A673 (cell line): ENCODE measurements at regions not wholly inside any gene's neighbourhood (a gene's known extent, or its start where the extent isn't known, plus 50 kb on each side); places are given as distances from the start of the nearest gene placed in this dataset.

Experiments used
- EZH2 ChIP-seq: fragments of 200-600 bp; sonication (generic); IDR thresholded peaks from 2 replicates; pipeline ENCODE4 v1.6.1; 2017; ENCODE audit warnings: borderline replicate concordance, low read depth, mild to moderate bottlenecking, mixed read lengths, antibody characterized with exemption, low read length; ENCODE audit not compliant: poor library complexity, severe bottlenecking
- TF ChIP-seq, protein P1 (sequence below): fragments of 300-800, 200-600 bp; sonication (generic); conservative IDR thresholded peaks from 2 replicates; pipeline ENCODE4 v1.5.1; 2017; ENCODE audit warnings: low read depth, mild to moderate bottlenecking, antibody characterized with exemption, low read length, moderate library complexity, mixed read lengths

DNA sequence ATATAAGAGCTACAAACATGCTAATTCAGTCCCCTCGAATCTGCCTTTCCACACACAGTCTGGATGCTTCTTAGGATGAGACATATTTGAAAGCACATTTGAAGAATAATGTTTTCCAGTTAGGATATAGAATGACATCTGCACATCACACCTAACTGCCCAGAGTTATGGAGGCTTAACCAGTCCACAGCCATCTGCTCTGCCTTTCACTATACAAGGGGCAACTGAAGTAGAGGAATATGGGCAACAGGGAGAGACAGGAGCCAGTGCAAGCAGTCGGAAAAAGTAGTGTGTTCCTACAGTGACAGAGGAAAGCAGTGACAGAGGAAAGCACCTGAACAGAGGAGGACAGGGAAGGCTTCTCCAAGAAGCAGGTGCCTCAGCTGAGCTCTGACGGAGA is 79.0 kb upstream of the CLDN18 start:
- TF ChIP-seq, protein P1, sequence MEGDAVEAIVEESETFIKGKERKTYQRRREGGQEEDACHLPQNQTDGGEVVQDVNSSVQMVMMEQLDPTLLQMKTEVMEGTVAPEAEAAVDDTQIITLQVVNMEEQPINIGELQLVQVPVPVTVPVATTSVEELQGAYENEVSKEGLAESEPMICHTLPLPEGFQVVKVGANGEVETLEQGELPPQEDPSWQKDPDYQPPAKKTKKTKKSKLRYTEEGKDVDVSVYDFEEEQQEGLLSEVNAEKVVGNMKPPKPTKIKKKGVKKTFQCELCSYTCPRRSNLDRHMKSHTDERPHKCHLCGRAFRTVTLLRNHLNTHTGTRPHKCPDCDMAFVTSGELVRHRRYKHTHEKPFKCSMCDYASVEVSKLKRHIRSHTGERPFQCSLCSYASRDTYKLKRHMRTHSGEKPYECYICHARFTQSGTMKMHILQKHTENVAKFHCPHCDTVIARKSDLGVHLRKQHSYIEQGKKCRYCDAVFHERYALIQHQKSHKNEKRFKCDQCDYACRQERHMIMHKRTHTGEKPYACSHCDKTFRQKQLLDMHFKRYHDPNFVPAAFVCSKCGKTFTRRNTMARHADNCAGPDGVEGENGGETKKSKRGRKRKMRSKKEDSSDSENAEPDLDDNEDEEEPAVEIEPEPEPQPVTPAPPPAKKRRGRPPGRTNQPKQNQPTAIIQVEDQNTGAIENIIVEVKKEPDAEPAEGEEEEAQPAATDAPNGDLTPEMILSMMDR, result no peak
- no peak for TF ChIP-seq EZH2
